Hepatocyte (in vitro differentiated cells): ENCODE measurements at regions not wholly inside any gene's neighbourhood (a gene's known extent, or its start where the extent isn't known, plus 50 kb on each side); places are given as distances from the start of the nearest gene placed in this dataset.

Source experiments
- CTCF ChIP-seq: fragments of 200-600 bp; sonication (generic); IDR thresholded peaks from 2 replicates; pipeline ENCODE4 v1.5.1; 2016; ENCODE audit warnings: antibody characterized with exemption, mild to moderate bottlenecking; ENCODE audit not compliant: poor library complexity
- EZH2 ChIP-seq: fragments of 200-600 bp; sonication (generic); IDR thresholded peaks from 2 replicates; pipeline ENCODE4 v1.6.1; 2016; ENCODE audit warnings: antibody characterized with exemption, mild to moderate bottlenecking, borderline replicate concordance
- EZH2phosphoT487 ChIP-seq: fragments of 200-600 bp; sonication (generic); IDR thresholded peaks from one replicate; pipeline ENCODE4 v1.6.1; 2018; ENCODE audit warnings: antibody characterized with exemption, mild to moderate bottlenecking, low read depth, moderate library complexity; ENCODE audit not compliant: unreplicated experiment, severe bottlenecking

GRCh38 chr11:115643549-115644270 is 139.5 kb upstream of the CADM1 start:
- TF ChIP-seq CTCF (no peak), EZH2phosphoT487 (no peak), EZH2 (no peak)
